ENCODE measurements at regions not wholly inside any gene's neighbourhood (a gene's known extent, or its start where the extent isn't known, plus 50 kb on each side); places are given as distances from the start of the nearest gene placed in this dataset.

DNA sequence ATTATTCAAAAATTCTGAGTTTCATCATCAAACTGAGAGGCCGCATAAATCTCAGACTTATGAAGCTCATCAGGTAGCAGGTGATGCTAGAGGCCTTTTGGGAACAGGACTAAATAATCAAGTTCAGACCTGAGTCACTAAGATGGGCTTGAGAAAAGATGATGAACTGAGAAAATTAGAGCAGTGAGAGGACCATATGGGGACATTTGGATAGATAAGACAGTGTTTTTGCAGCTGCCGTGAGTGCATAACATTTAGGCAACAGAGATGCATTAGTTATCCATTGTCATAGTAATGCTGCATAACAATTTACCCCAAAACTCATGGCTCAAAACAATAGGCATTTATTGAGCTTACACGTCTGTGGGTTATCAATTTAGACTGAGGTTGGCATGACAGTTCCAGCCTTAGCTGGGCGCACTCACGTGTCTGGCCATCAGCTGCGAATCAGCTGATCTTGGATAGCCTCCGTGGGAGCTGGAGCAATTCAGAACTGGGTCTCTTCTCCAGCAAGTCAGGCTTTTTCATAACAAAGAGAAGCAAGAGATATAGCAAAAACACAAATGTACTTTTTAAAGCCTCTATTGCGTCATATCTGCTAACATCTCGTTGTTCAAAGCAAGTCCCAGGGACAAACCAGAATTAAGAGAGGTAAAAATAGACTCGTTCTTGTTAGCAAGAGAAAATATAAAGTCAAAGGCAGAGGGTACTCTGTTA lies 72.8 kb downstream of the CAPZA3 start:
- TF ChIP-seq CTCF (conservative IDR thresholded peaks at IDR 0.05) (no peak), ZFX (IDR thresholded peaks at IDR 0.05) (no peak)

Measured in C4-2B (cell line).